Pons (tissue), 1 donor: ENCODE measurements at regions not wholly inside any gene's neighbourhood (a gene's known extent, or its start where the extent isn't known, plus 50 kb on each side); places are given as distances from the start of the nearest gene placed in this dataset.
"Not testable (repeated sequence)": the region's sequence is repeated elsewhere in the genome, so short reads cannot be mapped to it uniquely, and the experiment has no call there.

Experiments used
- DNase-seq: peaks from one replicate; pipeline ENCODE4 v3.0.0-alpha.2; 2016; ENCODE audit warnings: low spot score

DNA sequence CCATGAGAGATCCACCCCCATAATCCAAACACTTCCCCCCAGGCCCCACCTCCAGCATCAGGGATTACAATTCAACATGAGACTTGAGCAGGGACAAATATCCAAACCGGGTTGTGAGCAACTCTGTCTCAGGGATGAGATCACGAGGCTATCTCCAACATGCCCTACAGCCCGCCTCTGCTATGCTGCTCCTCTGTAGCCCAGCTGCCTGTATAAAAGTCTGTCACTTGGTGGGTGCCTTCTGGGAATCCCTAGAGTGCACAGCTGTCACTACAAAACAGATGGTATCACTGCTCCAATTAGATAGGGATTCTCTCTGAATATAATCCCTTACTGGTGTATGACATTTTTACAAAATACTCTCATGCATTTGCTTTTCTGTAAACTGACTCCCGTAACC lies 114.9 kb upstream of the NANOS1 start:
- DNase-seq, result no peak

DNA sequence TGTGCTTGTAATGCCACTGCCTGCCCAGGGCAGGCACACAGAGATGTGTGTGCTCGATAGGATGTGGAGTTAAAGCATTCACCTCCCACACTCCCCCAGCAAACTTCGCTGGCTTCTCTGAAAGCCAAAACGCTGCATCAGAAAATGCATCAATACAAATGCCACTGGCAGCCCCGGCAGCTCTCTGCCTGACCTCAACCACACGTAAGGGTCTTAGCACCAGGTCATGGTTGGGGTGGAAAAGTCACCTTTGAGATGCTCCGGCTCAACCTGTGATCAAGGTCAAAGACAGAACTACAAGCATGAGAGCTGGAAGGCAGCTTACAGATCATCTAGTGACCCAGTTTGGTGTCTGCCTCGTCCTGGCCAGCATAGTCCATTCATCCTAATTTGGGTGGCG lies 114.4 kb upstream of the NANOS1 start:
- no peak for DNase-seq

DNA sequence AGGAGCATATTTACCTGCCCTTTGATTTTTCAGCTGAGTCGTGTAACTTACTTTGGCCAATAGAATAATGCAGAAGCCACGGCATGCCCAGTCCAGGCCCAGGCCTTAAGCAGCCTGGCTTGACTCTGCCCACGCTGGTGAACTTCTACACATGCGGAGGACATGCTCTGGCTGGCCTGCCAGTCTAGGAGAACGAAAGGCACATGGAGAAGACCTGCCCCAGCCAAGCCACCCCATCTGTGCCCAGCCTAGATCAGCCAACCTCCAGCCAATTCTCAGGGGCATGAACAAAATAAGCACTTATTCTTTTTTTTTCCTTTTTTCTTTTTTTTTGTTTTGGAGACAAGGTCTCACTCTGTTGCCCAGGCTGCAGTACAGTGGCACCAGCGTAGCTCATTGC lies 112.7 kb upstream of the NANOS1 start:
- no peak for DNase-seq

DNA sequence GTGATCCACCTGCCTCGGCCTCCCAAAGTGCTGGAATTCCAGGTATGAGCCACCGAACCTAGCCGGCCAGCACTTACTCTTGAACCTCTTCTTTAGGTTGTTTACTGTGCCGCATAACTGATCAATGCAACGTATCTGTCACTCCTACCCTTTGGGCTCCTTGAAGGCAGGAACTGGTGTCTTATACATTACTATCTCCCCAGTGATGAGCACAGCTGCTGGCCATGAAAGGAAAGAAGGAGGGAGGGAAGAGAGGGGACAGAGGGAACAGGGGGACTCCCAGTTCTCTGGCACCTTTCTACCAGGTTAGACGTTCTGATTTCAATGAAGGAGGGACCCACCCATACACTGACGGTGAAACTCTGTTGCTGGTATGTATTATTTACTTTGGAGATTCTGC lies 111.8 kb upstream of the NANOS1 start:
- DNase-seq, result no peak

DNA sequence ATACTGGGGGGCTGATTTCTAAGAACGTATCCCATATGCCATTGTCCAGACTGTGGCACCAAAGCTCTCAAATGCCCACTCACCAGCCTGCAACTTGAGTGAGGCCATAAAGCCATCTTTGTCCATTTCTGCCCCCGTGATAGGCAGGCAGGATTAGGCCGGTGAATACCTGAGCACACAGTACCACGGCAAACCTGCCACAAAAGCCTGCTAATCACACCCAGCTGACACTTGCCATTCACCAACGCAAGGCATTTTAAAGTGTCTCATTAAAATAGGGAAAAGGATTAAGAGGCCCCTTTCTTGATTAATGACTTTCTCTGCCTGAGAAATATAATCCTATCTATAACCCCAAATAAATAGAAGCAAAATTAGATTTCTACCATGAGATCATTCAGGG lies 111.4 kb upstream of the NANOS1 start:
- DNase-seq, result no peak

DNA sequence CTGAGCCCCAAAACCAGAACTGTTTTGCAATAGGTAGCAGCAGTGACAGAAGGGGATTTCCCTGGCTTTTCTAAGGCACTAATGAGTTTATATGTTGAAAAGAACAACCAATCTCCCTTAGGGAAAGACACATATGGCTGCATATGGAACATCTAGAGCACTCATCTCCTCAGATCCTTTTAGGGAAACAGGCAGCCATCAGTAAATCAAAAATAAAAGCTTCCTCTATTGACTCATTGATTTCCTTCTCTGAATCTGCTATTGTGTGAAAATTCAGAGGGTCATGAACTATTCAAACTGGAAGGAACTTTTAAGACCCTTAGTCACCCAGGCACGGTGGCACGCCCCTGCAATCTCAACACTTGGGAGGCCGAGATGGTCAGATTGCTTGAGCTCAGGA lies 110.9 kb upstream of the NANOS1 start:
- DNase-seq, result no peak

DNA sequence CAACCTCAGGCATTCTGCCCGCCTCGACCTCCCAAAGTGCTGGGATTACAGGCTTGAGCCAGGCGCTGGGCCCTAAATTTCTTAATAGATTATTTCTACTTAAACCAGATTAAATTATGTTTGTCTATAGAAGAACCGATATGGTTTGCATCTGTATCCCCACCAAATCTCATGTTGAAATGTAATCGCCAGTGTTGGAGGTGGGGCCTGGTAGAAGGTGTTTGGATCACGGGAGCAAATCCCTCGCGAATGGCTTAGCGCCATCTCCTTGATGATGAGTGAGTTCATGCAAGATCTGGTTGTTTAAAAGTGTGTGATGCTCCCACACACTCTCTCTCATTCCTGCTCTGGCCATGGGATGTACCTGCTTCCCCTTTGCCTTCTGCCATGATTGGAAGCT lies 109.3 kb upstream of the NANOS1 start:
- no peak for DNase-seq

DNA sequence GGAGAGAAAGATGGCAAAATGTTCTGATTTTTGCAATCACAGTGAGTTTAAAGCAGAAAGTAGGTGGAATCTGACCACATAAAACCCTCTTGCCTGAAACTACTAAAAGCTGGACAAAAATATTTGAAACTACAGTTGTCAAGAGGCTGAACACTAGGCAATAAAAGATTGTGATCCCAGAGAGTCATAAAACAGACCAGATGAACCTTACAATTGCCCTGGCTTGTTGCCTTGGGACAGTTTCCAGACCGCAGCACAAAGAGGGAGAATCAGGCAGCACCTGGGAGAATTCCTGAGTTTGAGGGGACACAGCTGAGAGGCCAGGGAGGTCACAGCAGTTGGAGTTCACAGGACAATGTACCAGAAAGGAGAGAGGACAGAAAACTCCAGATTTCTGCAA lies 107.3 kb upstream of the NANOS1 start:
- no peak for DNase-seq

DNA sequence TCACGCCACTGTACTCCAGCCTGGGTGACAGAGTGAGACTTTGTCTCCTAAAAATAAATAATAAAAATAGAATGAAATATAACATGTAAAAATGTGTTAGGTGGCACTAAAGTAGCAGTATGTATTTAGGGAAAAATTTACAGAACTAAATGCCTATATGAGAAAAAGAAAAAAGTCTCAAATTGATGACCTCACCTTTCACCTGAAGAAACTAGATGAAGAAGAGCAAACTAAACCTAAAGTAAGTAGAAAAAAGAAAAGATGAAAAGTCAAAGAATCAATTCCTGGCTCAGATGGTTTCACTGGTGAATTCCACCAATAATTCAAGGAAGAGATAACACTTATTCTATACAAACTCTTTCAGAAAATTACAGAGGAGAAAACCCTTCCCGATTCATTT lies 106.5 kb upstream of the NANOS1 start:
- no peak for DNase-seq

DNA sequence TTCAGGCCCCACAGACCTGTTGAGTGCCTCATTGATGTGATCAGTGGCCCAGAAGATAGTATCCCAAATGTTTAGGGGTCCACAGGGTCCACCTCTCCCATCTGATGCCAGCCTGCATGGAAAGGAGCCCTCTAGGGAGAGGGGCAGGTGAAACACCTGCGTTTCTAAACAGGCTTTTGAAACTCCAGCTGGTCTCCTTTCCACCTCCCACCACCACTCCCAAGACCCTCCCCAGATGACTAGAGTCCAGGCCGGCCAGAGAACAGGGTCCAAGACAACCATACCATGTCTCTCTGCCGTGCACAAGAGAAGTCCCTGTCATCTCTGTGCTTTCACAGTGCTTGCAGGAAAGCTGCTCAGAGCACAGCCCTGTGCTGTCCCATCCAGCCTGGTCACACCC lies 105.0 kb upstream of the NANOS1 start:
- no peak for DNase-seq

DNA sequence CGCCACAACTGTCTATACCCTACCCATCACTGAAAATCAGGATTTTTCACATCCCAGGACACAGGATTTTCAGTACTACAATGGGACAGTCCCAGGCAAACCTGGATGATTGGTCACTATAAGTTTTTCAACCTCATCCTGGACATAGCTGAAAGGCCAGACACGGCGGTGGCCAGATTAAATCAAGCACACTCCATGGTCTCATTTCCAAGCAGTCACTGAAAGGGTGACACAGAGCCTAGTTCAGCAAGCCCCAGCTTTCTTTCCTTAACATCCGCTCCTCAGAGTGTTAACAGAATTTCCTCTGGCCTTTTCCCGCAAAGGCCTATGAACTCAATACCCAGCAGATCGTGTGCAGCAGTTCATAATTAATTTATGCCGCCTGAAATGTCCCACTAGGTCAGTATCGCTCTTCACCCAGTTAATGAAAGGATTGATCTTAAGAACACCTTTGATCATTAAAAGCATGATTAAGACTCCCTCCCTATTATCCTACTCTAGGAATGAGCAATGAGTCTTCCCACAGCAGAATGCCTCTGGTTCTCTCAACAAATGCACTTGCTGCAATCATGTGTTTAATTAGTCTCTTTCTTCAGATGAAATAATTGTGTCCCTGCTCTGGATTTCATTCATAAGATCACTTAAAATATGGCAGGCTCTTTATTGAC lies 104.0 kb upstream of the NANOS1 start:
- DNase-seq, result no peak

DNA sequence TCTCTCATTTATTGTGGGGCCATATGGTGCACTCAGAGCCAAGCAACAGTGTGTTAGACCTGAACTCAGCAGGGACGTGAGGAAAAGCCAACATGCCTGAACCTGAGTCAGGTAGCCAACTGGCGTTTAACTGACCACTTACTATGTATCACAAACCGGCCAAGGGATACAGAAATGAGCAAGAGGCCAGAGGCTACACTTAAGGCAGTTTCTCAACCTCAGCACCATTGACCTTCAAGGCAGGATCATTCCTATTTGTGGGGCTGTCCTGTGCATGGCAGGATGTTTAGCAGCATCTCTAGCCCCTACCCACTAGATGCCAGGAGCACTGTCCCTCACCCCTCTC lies 103.5 kb upstream of the NANOS1 start:
- DNase-seq, result no peak

DNA sequence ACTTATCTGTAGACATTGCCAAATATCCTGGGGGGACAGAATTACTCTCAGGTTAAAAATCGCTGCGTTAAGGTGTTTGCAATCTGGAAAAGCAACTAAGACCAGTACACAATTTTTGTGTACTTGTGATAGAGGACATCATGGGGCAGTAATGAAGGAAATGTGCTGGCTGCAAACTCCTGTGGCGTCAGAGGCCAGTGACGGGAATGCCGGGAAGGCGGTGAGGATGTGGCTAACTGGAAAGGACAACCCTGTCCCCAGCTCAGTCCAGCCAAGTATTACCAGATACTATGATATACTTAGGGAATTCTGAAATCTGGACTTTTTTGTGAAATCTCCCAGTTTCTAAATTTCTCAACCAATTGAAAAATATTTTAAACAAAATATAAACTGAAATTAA lies 103.1 kb upstream of the NANOS1 start:
- no peak for DNase-seq

DNA sequence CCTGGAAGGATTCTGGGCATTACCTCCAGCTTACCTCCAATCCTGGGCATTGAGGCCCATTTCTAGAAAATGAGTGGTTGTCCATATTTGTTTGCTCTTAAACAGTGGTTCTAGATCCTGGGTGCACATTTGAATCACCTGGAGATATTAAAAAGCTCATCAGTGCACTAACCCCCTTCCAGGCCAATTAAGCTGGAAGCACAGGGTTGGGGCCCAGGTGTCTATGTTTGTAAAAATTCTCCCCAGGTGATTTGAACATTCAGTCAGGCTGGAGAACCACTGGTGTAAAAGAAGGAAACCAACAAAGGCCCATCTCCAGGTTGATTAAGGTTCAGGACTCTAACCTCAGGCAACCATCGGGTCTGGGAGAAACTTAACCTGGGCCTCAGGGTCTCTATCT lies 102.6 kb upstream of the NANOS1 start:
- DNase-seq, result no peak

DNA sequence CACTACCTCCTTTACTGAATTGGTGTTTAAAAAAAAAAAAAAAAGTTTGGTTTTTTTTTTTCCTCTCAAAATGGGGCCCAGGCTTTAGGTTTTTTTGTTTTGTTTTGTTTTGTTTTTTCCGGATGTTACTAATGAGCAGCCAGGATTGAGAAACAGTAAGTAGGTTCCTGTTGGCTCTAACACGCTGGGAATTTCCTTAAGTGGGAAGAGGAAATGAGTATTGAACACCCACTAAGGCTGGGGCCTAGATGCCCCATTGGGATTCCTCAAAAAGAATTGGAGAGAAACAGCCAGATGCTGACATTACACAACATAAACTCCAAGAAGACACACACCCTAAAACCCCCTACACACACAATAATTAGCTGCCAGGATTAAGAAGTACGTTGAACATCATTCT lies 102.2 kb upstream of the NANOS1 start:
- no peak for DNase-seq

DNA sequence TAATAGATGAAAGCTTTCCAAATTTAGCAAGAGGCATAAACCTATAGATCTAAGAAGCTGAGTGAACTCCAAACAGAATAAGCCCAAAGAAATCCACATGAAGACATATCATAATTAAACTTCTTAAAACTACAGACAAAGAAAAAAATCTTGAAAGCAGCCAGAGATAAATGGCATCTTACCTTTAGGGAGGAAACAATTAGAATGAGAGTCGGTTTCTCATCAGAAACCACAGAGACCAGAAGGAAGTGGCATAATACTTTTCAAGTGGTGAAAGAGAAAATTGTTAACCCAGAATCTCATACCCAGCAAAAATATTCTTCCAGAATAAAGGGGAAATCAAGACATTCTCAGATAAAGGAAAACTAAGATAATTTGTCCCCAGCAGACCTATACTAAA lies 98.9 kb upstream of the NANOS1 start:
- no peak for DNase-seq

DNA sequence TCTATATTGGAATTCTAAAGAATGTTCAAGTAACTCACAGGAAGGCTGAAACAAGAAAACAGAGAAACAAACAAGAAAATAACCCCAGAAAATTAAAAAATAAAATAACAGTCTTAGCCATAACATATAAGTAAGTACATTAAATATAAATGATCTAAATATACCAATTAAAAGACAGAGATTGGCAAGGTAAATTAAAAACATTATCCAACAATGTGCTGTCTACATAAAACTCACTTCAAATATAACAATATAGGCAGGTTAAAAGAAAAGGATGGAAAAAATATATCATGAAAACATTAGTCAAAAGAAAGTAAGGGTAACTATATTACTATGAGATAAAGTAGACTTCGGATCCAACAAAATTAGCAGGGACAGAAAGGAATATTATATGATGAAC lies 98.1 kb upstream of the NANOS1 start:
- DNase-seq, result no peak

DNA sequence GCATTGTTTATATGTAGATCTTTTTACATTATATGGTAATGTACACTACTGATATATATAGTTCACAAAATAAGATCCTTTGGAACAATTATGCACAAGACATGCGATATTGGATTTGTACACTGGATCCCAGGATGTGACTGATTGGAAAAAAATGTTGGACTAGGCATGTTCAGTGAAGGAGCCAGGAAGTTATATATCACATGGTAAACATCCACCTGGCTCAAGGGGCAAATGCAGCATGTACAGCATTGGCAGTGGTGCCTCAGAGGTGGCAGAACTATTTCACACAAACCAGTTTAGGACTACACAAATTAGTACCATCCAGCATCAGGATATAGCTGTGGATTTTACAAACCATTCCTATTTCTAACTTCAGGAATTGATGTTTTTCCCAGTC lies 97.4 kb upstream of the NANOS1 start:
- DNase-seq, result not testable (repeated sequence)

DNA sequence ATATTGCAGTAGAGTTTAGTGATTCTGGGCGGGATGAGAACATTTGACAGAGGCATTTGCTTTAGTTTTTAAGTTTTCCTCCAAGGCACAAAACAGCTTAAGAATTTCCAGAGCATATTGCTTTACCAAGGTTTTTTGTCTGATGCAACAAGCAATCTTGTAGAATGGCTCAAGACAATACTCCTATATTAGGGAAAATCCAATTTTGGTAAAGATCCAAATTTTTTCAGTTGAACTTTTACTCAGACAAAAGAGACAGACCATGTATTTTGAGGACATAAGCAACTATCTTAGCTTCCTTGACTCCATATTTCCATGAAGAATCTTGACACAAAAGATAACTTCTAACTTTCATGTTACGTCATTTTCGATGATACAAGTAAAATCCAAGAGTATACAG lies 92.3 kb upstream of the NANOS1 start:
- no peak for DNase-seq

DNA sequence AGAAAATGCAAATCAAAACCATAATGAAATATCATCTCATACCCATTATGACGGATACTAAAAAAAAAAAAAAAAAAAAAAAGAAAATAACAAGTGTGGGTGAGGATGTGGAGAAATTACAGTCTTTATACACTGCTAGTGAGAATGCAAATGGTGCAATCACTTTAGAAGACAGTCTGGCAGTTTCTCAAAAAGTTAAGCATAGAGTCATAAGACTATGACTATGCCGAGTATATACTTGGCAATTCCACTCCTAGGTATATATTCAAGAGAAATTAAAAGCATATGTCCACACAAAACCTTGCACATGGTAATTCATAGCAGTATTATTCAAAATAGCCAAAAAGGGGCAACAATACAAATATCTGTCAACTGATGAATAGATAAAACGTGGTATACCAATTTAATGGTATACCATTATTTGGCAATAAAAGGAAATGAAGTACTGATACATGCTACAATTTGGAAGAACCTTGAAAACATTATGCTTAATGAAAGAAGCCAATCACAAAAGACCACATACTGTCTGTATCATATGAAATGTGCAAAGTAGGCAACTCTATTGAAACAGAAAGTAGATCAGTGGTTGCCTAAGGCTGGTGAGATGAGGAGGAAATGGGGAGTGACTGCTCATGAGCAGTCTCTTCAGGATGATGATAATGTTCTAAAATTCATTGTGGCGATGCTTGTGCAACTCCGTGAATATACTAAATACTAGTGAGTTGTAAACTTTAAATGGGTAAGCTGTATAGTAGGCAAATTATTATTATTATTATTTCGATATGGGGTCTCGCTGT lies 90.1 kb upstream of the NANOS1 start:
- DNase-seq, result no peak

DNA sequence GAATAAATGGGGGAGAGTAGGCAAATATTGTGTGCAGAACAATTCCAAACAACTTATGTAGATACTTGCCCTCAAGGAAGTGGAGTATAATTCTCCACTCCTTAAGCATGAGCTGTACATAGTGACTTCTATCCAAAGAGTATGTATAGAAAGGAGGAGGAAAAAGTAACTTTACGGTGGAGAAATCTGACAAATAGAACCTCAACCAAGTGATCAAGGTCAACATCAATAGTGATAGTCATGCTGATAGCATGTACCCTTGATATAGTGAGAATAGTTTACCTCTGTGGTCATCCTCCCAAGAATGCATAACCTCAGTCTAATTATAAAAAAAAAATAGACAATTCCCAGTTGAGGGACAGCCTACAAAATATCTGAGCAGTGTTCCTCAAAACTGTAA lies 89.1 kb upstream of the NANOS1 start:
- no peak for DNase-seq

DNA sequence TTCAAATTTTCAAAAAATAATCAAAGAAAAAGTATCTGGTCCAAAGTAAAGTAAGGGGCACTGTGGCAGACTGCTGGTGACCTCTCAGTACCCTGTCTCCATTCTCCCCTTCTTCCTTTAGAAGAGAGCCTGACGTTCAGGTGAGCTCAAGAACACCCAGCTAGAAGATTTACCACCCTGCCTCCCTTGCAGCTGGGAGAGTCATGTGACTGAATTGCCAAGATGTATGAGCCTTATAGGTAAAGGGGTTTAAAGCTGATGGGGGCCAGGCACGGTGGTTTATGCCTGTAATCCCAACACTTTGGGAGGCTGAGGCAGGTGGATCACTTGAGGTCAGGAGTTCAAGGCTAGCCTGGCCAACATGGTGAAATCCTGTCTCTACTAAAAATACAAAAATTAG lies 86.3 kb upstream of the NANOS1 start:
- no peak for DNase-seq

DNA sequence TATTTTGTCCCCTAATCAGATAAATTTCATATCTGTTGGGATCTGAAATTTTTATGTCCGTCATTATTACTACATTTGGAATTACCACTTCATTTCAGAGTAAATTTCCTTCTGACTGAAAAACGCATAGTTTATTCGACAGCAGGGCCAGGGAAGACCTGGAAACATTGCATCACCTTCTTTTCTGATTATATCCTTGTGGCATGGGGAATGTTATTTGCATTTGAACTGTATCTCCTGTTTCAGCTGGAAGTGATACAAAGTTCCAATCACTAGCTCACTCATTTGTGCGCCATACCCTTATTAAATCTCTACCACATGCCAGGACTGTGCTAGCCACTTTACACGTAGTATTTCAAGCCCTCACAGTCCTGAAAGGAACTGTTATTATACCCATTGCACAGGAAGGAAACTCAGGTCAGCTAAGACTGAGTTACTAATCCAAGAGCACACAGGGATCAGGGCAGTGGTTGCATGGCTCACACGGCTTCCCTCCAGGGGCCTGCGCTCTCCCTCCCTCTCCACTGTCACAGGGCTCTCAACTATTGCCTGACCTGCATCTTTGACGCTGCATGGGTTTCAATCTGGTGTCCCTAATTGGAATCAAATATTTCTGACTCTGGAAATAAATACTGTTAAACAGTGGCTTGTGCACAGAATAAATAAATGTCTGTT lies 84.4 kb upstream of the NANOS1 start:
- DNase-seq, result no peak

DNA sequence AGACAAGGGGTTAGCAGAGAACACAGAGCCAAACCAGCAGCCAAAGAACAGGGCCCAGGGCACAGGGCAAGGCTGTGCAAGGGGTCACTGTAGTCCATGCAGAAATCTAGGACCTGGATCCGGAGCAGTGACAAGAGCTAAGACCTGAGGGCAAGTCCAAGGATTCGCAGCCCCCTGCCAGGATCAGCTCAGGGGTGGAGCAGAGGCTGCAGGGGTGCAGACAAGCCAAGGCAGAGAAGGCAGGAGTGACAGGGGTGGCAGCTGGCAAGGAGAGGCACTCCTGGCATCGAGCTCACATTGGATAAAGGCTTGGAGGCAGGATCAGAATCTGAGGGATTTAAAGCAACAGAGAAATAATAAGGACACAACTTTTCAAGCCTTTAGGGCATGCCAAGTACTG lies 80.7 kb upstream of the NANOS1 start:
- DNase-seq, result no peak
